Muscle of back (tissue), 3 donors: ENCODE measurements at regions not wholly inside any gene's neighbourhood (a gene's known extent, or its start where the extent isn't known, plus 50 kb on each side); places are given as distances from the start of the nearest gene placed in this dataset.
A peak's percentile ranks its signal among the peaks of the same experiment; 100 is the strongest.

Source experiments
- DNase-seq, 3 donors: peaks; one replicate each; pipeline versions ENCODE4 v3.0.0 to v3.0.0-alpha.2; 2013

DNA sequence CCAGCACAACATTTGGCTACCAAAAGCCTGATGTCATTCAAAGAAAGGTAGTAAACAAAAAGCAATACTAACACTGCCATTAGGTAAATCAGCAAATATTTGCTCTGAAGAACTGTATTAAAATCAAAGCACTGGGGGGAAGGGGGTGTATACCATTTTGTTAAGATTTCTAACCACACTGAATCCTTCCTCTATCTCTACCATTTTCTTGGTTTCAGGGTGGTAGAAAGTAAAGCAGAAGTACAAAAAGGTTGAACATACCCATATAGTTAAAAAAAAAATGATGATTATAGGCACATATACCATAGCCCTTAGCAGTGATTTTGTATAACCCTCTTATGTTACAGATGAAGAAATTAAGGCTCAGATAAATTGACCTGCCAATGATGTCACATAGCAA lies 437.6 kb downstream of the ZEB2 start:
- no peak for DNase-seq

DNA sequence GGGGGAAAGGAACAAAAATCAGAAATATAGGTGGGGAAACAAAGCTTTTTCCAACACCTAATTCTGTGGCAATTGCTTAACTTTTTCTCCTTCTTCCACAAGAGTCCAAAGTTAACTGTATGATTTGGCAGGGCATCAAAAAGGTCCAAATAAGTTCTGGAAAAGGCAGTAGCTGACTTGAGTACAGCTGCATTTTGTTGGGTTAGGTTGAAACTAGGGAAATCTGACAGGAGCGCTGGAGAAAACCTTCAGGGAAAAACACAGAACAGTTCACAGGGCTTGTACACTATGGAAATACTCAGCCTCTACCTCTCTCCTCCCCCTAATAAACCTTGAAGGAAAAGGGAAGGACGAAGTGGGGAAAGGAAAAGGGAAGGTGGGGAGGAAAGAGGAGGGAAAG lies 438.6 kb downstream of the ZEB2 start:
- no peak for DNase-seq

DNA sequence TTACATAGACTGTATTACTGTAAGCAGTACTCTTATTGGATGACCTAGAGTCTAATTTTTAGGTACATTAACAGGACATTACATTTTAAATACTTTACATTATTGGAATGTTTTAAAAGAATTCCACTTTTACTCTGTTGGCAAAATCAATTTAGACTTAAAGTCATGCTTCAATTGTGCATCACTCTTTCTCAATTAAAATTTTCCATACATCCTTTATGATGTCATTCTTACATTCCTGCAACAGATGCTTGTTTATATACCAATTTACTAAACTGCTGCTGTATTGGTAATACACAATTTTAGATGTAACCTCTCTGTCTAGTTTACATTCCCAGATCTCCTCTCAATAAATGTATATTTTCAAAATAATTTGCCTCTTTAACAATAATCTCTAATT lies 440.1 kb downstream of the ZEB2 start:
- peak in 1 of 3 donors; percentile 15 for DNase-seq

DNA sequence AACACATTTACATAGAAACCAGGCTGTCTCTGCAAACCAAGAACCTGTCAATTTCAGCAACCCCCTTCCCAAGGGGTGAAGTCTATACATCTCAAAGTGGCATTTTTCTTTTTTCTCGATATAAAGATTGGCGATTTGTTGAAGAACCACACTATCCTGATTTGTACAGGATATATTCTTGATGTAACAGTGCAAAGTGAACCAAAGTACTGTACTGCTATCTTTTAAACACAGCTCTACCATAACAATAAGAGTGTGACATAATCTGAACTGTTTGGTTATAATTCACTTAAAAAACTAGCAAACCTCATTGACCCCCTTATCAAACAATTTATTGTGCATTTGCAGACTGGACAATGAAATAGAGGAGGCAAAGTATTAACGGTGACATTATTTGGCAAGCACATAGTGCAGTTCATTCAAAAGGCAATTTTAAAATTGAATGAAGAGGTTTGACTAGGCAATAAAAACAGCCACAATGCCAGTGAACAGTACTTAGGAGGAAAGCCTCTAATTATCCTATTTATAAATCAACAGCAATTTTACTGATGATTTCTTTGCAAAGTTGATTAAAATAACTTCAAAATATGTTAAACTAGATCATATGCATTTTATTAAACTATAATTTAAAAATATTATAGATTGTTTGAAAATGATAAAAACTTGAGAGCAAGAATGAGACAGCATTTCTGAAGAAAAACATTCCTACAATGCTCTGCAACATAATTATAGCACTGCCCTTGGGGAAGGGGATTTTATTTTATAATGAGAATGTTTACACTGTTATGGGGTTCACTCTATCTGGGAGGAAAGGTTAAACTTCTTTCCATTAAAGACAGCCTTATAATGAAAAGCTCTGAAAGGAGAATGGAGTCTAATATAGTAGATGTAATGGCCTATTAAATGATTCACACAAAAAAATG lies 440.9 kb downstream of the ZEB2 start:
- peak in 1 of 3 donors; percentile 28 for DNase-seq

DNA sequence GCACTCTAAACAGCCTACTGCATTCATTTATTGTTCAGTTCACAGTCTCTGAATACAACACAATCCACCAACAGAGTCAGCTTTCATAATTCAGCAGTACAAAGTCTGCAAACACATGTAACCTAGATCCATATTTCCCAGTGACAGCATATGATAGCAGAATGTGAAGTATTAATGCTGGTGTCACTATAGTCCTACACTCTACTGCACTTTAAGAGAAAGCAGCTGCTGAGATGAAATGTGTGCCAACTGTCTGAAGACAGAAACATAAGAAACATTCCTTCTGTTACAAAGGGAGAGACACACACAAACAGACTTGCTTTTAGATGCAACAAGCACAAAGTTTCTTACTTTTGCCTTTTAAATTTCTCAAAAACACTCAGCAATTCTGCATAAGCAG lies 441.8 kb downstream of the ZEB2 start:
- DNase-seq: peak; percentile 61 to 75 (median 64)

DNA sequence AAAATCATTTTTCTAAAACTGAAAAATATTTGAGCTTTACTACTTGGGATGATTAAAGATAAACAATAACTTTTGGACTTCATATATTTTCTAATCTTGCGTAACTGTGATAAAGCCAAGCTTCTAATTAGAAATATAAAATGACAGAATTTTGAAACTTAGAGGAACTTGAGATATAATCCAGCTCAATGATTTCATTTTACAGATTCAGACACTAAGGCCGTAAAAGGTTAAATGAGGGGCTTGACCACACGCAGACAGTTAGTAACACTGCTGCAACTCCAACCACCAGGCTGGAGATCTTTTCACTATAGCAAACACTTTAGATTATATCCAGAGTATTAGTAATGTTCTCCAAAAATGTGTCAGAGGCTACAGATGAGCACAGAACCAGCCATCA lies 445.5 kb downstream of the ZEB2 start:
- no peak for DNase-seq

DNA sequence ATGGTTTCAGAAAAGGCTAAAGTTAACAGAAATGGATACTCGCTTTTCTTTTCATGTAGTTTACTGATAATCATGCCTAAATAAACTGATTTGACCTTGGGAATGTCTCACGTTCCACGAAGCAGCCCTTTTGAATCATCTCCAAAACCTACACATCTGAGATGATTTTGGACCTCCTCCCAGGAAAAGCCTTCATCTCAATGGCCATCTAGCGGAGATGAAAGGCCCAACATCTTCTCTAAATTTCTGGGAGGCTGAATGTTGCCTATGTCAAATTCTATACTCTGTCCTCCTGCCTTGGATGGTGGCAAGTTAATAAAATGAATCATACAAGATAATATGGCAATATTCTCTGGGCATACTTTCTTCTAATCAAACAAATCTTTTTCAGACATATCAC lies 448.5 kb downstream of the ZEB2 start:
- DNase-seq: peak in 1 of 3 donors; percentile 16

DNA sequence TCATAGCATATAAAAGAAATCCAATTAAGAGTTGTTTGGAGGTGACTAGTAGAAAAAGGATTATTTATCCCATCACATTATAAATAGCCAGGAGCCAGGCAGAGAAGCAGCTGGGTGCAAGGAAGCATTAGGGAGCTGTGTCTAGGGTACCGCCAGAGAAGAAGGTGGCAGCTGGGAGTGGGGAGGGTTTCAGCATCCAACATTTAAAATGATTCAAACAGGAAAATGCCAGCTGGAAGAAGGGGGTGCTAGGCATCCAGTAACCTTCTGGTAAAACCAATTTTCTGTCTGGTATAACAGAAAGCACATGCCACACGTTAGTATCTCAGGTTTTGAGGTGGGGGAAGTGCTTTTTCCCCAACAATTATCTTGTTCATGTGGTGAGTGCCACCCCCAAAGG lies 452.4 kb downstream of the ZEB2 start:
- DNase-seq: no peak

DNA sequence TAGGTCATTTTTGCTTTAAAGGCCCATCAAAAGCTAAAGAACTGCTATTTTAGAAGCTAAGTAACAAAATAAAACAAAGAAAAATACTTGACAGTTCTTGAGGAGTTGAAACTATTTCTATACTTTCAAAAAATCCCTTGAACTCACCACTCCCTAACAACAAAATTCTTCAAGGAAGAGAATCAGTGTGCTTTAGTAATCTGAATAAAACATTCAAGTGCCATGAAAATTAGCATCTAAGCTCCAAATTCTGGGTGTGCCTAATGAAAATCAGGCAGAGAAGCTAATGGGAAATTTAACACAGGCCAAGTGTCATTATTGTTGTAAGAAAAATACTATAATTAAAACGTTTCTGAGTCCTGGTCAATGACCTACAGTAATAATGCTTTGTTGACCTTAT lies 456.3 kb downstream of the ZEB2 start:
- DNase-seq: no peak

DNA sequence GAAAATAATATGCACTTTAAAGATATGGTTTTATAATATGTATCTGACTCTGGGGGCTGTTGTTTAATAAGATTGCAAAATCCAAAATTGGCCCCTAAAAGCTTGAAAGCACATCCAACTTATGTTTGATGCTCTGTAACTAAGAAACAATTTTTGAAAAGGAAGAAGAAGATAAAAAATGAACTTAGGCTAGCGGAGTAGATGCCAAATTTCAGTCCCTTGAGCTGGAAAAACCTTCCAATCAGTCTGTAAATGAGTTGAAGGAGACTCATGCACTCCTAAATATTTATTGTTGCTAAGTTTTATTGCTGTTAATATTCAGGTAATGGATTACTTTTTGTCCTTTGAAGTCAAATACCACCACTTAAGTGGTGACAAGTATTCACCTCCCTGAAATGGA lies 465.0 kb downstream of the ZEB2 start:
- peak; percentile 66 to 88 (median 69) for DNase-seq

DNA sequence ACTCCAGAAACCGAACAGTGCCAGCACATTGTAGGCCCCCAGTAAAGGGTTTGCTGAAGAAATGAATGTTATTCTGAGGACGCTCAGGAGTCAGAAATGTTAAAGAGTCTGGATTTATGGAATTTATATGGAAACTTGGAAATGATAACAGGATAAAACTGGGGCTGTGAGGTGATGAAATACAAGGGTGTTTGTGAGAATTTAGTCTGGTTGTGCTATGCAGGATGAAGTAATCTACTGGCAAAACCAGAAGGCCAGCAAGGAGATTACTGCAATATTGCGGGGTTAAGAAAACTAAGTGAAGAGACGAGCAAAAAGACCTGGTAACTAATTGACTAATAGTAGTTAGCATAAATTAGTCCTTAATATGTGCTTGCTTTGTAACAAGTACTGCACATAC lies 467.8 kb downstream of the ZEB2 start:
- DNase-seq: peak in 1 of 3 donors; percentile 16

DNA sequence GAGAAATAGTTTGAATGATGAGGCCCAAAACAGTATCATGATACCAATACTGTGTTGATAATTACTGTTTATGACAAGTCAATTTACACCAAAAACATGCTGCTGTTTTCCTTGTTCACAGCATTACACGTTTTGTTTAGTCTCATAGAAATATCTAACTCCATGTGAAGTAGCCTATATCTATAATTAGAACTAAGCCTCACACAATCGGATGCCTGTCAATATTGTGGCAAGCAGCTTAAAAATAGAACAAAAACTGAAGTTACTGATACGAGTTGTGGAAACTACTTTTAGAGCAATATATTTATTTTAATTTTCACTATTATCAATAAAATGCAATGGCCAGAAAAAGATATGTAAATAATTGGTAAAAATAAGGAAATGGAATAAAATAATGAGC lies 470.8 kb downstream of the ZEB2 start:
- DNase-seq: no peak

DNA sequence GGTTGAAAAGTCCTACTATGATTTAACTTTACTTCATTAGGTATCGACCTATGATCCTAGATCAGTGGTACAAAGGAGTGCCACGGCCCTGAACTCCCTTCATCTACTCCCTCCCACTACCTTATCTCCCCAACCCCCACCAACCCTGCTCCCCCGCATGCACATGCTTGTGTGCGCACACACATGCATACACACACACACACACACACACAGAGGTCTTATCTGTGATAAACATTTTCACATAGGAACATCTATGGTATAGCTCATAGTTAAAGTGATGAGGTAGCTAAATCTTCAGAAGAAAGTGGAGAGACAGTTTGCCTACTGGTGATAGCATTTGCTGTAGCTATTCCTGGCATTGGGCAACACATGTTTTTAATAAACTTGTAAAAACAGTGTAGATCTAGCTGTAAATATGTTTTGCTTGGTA lies 471.3 kb downstream of the ZEB2 start:
- no peak for DNase-seq

DNA sequence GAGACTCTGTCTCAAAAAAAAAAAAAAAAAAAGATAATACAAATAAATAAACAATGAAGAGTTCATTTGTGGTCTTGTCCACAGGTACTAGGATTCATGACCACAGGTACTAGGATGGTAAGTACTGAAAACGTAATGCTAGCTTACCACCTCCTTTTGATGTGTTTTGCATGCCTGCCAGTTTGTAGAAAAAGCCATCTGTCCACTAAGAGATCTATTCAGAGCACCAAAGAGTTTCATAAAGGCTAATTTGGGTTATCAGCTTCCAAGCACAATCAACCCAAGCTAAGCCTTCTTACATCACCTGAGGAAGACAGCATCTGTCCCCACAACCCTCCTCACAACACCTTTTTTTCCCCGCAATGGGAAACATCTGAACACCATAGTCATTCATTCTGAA lies 477.2 kb downstream of the ZEB2 start:
- DNase-seq: no peak

DNA sequence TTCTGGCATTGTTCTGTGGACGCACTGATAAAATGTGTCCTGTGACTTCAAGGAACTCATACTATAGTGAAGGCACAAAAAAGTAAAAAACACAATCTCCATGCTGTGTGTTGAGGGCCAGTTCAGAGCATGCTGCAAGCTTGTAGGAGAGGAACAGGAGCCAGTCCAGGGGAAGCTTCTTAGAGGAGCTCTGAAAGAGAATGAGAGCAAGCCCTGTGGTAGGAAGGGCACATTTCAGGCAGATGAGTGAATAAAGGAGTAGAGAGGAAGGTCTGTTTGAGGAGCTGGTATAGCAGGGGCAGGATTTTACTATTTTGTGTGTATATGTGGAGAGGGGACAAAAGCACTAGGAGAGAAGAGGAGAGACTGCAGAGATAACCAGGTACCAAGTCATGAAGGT lies 478.3 kb downstream of the ZEB2 start:
- no peak for DNase-seq

DNA sequence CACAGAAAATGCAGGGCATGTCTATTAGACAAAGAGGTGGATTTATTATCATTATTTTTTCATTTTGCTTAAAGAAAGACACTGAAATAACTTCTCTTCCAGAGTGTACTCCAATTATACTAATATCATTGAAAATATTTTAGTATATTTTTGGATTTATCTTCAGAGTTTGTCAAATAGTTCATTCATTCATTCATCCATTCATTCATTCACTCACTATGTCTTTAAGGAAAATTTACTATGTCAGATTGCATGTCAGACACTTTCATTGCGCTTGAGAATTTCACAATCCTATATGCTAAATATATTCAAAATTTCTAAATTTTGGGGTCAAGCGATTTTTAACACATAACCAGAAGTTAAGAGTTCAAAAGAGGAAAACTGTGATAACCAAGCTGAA lies 479.1 kb downstream of the ZEB2 start:
- DNase-seq: no peak

DNA sequence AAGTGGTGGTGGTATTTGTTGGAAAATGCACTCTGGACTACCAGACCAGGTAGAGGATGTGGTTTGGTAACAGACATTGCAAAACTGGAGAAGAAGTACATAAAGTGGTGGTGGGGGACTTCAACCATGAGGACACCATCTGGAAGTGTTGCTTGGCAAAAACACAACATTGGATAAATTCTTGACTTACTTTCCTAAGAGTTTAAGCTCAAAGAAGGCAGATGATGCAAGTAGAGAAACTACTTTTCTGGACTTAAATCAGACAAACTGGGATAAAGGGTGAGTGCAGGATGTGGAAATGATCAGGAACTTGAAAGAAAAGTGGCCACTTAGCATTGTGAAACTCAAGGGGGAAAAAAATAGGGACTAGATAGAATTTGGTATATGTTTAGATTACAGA lies 487.4 kb downstream of the ZEB2 start:
- DNase-seq: peak in 1 of 3 donors; percentile 17

DNA sequence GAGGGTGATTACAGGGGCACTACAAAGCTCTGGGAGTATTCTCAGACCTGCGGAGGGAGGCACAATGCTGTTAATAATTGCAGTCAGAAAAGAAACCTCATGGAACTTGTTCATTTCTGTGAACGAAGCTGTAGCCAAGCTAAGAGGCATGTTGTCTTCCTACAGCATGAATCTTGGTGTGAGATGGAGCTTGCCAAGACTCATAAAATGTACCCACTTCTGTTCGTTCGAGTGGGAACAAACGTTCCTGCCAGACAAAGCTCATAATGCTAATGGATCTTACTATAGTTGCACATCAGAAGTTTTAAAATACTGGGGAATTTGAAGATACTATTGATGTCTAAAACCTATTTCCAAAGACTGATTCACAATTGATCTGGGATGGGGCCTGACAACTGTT lies 489.1 kb downstream of the ZEB2 start:
- no peak for DNase-seq

DNA sequence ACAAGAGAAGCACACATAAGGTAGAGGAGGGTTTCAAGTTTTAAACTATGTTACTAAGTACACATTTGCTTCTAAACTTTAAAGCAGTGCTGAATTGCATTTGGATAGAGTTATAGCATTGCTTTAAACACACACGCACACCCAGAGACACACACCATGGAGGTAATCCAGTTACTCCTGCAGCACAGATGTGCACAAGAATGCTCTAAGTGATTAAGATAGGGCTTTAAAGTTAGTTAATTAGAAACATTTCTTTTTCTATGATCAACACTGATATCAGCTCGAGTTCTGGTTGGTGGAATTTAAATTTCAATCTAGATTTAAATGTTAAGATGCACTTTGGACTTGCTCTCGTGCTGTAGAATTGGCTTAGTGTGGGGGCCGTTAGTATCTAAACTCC lies 492.3 kb downstream of the ZEB2 start:
- DNase-seq: no peak

DNA sequence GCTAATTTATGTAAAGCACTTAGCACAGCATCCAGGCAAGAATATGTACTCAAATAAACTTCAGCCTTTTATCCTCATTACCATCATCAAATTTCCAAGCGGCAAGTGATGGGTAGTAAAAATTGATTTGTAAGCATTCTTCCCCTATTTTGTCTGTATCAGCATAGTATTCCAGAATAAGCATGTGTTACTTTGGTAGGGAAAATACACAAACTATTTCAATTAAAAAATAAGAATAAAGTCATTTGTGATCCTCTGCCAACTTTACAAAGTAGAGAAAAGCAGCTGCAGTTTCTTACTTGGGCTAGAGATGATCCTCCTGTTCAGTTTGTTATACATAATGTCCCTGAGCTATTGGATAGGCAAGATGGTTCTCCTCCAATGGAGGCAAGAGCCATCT lies 493.2 kb downstream of the ZEB2 start:
- DNase-seq: no peak

DNA sequence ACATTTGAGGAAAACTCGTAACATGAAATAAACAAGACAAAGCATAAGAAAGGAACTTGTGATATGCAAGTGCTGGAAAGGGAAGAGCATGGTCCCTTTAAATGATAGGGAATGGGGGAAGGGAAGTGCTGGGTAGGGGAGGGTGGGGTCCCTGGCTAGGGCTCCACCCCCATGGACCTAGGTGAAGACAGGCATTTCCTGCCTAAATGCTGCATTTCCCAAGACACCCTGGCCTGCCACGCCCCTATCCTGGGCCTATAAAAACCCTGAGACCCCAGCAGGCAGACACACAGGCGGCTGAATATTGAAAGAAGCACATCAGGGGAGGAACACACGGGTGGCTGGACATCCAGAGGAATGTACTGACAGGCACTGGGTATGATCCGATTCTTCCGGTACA lies 499.9 kb downstream of the ZEB2 start:
- no peak for DNase-seq

DNA sequence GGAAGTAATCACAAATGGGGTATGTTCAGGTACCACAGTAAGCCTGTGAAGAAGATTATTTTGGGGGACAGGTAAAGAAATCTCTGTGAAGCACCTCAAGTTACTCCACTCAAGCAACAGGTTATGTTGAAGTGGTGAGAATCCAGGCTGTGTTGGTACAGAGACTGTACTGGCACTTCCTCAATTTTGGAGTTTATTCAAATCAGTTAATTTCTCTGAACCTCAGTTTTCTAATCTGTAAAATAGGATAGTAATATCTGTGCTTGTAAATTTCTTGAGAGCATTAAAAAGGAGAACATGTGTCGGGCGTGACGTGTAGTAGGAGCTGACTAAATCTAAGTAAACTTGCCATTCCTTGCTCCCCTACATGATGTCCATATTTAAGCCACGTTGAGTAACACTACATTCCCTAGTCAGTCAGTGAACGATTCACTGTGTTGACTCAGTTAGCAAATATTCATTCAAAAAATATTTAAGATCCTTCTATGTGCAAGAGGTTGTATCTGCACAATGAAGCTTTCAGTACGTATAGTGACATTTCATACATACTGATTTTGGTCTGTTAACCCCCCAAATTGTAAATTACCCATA lies 504.2 kb downstream of the ZEB2 start:
- DNase-seq: peak in 1 of 3 donors; percentile 80

DNA sequence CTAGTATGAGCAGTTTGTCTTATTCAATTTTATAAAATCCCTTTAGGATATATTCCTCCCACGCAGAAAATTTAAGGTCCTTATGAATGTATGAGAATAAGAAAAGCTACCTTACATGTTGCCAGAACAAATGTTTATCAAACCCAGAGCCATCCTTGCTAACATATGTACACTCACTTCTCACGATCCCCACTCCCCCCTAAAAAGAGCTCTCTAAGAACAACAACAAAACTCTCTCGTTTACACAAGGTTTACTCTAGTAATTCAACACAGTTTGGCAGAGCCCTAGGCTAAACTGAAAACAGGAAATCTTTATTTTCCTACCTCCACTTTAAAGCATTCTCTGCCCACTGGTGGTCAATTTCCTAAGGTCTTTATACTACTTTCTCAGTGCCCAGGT lies 504.9 kb downstream of the ZEB2 start:
- no peak for DNase-seq

DNA sequence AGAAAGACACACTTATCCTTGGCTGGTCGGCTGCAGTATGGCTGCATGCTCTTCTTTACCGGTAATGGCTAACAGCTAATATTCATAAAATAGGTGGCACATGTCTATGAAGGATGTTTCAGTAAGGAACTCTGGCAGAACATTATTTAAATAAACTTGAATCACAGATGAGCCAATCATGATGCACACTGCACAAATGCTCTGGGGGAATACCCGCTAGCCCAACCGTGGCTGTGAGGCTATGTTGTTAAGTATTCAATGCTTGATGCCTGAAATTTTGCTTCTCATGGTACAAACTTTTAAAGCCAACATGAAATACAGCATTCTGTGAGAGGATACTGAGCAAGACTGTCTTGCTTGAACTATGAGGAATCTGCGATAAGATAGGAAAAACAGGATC lies 505.8 kb downstream of the ZEB2 start:
- DNase-seq: no peak
